H9 (cell line): ENCODE measurements at regions not wholly inside any gene's neighbourhood (a gene's known extent, or its start where the extent isn't known, plus 50 kb on each side); places are given as distances from the start of the nearest gene placed in this dataset.

Source experiments
- DNase-seq: peaks from one replicate; pipeline ENCODE4 v3.0.0-alpha.2; 2017
- H2AFZ ChIP-seq: one replicate; pipeline ENCODE4 v1.6.1; 2013; ENCODE audit warnings: mild to moderate bottlenecking, low read length, control low read depth, moderate library complexity
- H2AK5ac ChIP-seq: 2 replicates; pipeline ENCODE4 v1.6.1; 2013; ENCODE audit warnings: low read length, control low read depth, mixed read lengths; ENCODE audit not compliant: insufficient read length
- H2BK120ac ChIP-seq: one replicate; pipeline ENCODE4 v1.6.1; 2013; ENCODE audit warnings: low read depth, mild to moderate bottlenecking, low read length, control low read depth, inconsistent platforms; ENCODE audit not compliant: poor library complexity, severe bottlenecking
- H2BK12ac ChIP-seq: 2 replicates; pipeline ENCODE4 v1.6.1; 2013; ENCODE audit warnings: low read length, control low read depth, mixed read lengths, low read depth; ENCODE audit not compliant: insufficient read length
- H2BK15ac ChIP-seq: 2 replicates; pipeline ENCODE4 v1.6.1; 2013; ENCODE audit warnings: low read depth, low read length, control low read depth
- H2BK20ac ChIP-seq: one replicate; pipeline ENCODE4 v1.6.1; 2013; ENCODE audit warnings: low read depth, mild to moderate bottlenecking, low read length, control low read depth, inconsistent platforms; ENCODE audit not compliant: poor library complexity, severe bottlenecking
- H2BK5ac ChIP-seq: 2 replicates; pipeline ENCODE4 v1.6.1; 2013; ENCODE audit warnings: low read length, control low read depth, mixed read lengths; ENCODE audit not compliant: insufficient read length
- H3K14ac ChIP-seq: 2 replicates; pipeline ENCODE4 v1.6.1; 2013; ENCODE audit warnings: low read length, control low read depth; ENCODE audit not compliant: insufficient read depth
- H3K18ac ChIP-seq: 2 replicates; pipeline ENCODE4 v1.6.1; 2013; ENCODE audit warnings: low read depth, mild to moderate bottlenecking, mixed read lengths, low read length, control low read depth; ENCODE audit not compliant: insufficient read length
- H3K23ac ChIP-seq: 2 replicates; pipeline ENCODE4 v1.6.1; 2013; ENCODE audit warnings: low read length, control low read depth, mixed read lengths, low read depth; ENCODE audit not compliant: insufficient read length
- H3K23me2 ChIP-seq: 2 replicates; pipeline ENCODE4 v1.6.1; 2013; ENCODE audit warnings: low read depth, mild to moderate bottlenecking, mixed read lengths, low read length, control low read depth; ENCODE audit not compliant: insufficient read length, poor library complexity, severe bottlenecking
- H3K27ac ChIP-seq: 2 replicates; pipeline ENCODE4 v1.5.1; 2013; ENCODE audit warnings: low read length, control low read depth, mixed read lengths, low read depth; ENCODE audit not compliant: insufficient read length
- H3K27me3 ChIP-seq: 2 replicates; pipeline ENCODE4 v1.6.1; 2013; ENCODE audit warnings: low read length, control low read depth, inconsistent platforms; ENCODE audit not compliant: insufficient read depth
- H3K4ac ChIP-seq: 2 replicates; pipeline ENCODE4 v1.6.1; 2013; ENCODE audit warnings: low read depth, mild to moderate bottlenecking, control low read depth, inconsistent platforms, low read length, moderate library complexity
- H3K4me1 ChIP-seq: 2 replicates; pipeline ENCODE4 v1.6.1; 2013; ENCODE audit warnings: low read length, control low read depth, inconsistent platforms; ENCODE audit not compliant: insufficient read depth
- H3K4me2 ChIP-seq: 2 replicates; pipeline ENCODE4 v1.6.1; 2013; ENCODE audit warnings: low read length, control low read depth, mixed read lengths; ENCODE audit not compliant: insufficient read length, insufficient read depth
- H3K56ac ChIP-seq: 2 replicates; pipeline ENCODE4 v1.6.1; 2013; ENCODE audit warnings: low read depth, mild to moderate bottlenecking, mixed read lengths, low read length, control low read depth; ENCODE audit not compliant: insufficient read length
- H3K79me1 ChIP-seq: 2 replicates; pipeline ENCODE4 v1.6.1; 2013; ENCODE audit warnings: low read depth, mild to moderate bottlenecking, moderate library complexity, low read length, control low read depth, inconsistent platforms; ENCODE audit not compliant: insufficient read depth, poor library complexity, severe bottlenecking
- H3K79me2 ChIP-seq: 2 replicates; pipeline ENCODE4 v1.6.1; 2013; ENCODE audit warnings: low read length, control low read depth, inconsistent platforms; ENCODE audit not compliant: insufficient read depth
- H3K9ac ChIP-seq: 2 replicates; pipeline ENCODE4 v1.6.1; 2013; ENCODE audit warnings: low read length, control low read depth, mixed read lengths; ENCODE audit not compliant: insufficient read length; ENCODE audit errors: extremely low read depth
- H3K9me3 ChIP-seq: one replicate; pipeline ENCODE4 v1.6.1; 2013; ENCODE audit warnings: low read depth, low read length, inconsistent platforms; ENCODE audit not compliant: control insufficient read depth
- H3T11ph ChIP-seq: one replicate; pipeline ENCODE4 v1.6.1; 2013; ENCODE audit warnings: mild to moderate bottlenecking, low read length, control low read depth, inconsistent platforms
- H4K20me1 ChIP-seq: one replicate; pipeline ENCODE4 v1.6.1; 2013; ENCODE audit not compliant: control insufficient read depth, insufficient read length, insufficient read depth
- H4K5ac ChIP-seq: 2 replicates; pipeline ENCODE4 v1.6.1; 2013; ENCODE audit warnings: low read depth, mild to moderate bottlenecking, mixed read lengths, low read length, control low read depth; ENCODE audit not compliant: insufficient read length
- H4K8ac ChIP-seq: replicated peaks from 2 replicates; pipeline ENCODE4 v1.6.1; 2013; ENCODE audit warnings: low read length, control low read depth, mixed read lengths, low read depth; ENCODE audit not compliant: insufficient read length
- H4K91ac ChIP-seq: 2 replicates; pipeline ENCODE4 v1.6.1; 2013; ENCODE audit warnings: low read depth, mild to moderate bottlenecking, moderate library complexity, mixed read lengths, low read length, control low read depth; ENCODE audit not compliant: insufficient read length
- H3K27ac Mint-ChIP-seq, 3 experiments: 2 replicates in 2 of 3; 3 replicates in 1 of 3; pipeline ENCODE4 v1.8.0; 2020 to 2021; ENCODE audit warnings: mixed read lengths in 3 of 3, mild to moderate bottlenecking in 1 of 3, moderate library complexity in 1 of 3
- H3K27me3 Mint-ChIP-seq: 2 replicates; pipeline ENCODE4 v1.8.0; 2021; ENCODE audit warnings: low read depth, mild to moderate bottlenecking, moderate library complexity, mixed read lengths
- H3K36me3 Mint-ChIP-seq, 3 experiments: 2 replicates in 2 of 3; 3 replicates in 1 of 3; pipeline ENCODE4 v1.8.0; 2020 to 2021; ENCODE audit warnings: low read depth in 3 of 3, mixed read lengths in 3 of 3; ENCODE audit not compliant: insufficient read depth in 1 of 3
- H3K4me1 Mint-ChIP-seq, 2 experiments: 2 replicates each; pipeline ENCODE4 v1.8.0; 2020; ENCODE audit warnings: mixed read lengths in 2 of 2
- H3K4me3 Mint-ChIP-seq, 2 experiments: 2 replicates in 1 of 2; 3 replicates in 1 of 2; pipeline ENCODE4 v1.8.0; 2020 to 2021; ENCODE audit warnings: mild to moderate bottlenecking in 2 of 2, mixed read lengths in 2 of 2, moderate library complexity in 1 of 2
- H3K9me3 Mint-ChIP-seq, 2 experiments: 2 replicates in 1 of 2; 3 replicates in 1 of 2; pipeline ENCODE4 v1.8.0; 2020; ENCODE audit warnings: mild to moderate bottlenecking in 2 of 2, mixed read lengths in 2 of 2, moderate library complexity in 1 of 2
- WGBS: extraction: QIAGEN DNeasy Blood & Tissue Kit; methylation state at CpG from one replicate; pipeline ENCODE4 v1.1.7; 2013; ENCODE audit warnings: missing lambda C conversion rate, low lambda C conversion rate, mixed read lengths; ENCODE audit not compliant: insufficient read length; ENCODE audit errors: extremely low coverage; 5-methylcytosine and 5-hydroxymethylcytosine counted together
- TF ChIP-seq, protein P1 (sequence below): fragments of 200-600 bp; sonication (generic); conservative IDR thresholded peaks from 3 replicates; pipeline ENCODE4 v1.8.0; 2021; ENCODE audit warnings: antibody characterized with exemption, mild to moderate bottlenecking

DNA sequence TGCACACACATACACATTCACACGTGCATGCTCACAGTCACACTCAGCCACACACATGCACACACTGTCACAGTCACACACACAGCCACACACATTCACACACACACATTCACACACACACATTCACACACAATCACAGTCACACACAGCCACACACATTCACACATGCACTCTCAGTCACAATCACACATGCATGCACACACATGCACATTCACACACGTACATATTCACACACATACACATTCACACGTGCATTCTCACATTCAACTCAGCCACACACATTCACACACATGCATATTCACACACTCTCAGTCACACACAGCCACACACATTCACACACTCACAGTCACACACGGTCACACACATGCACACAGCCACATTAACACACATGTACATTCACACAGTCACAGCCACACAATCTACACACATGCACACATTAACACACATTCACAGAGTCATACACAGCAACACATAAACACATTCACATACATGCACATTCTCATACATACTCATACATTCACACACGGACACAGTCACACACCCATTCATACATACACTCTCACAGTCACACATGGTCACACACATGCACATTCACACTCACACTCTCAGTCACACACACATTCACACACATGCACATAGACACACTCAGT lies 239.8 kb downstream of the EIPR1 start:
- Histone ChIP-seq H2BK120ac (no peak overlapping the region), H3K4me1 (no peaks in the 10 kb centered on the region), H2BK5ac (no peak overlapping the region), H2AK5ac (no peak overlapping the region), H3T11ph (no peak overlapping the region), H4K8ac (no peak overlapping the region), H3K23me2 (no peaks in the 10 kb centered on the region), H3K4ac (no peak overlapping the region), H2BK20ac (no peak overlapping the region), H3K27me3 (no peaks in the 10 kb centered on the region), H3K79me2 (no peaks in the 10 kb centered on the region), H4K5ac (no peak overlapping the region), H2BK15ac (no peak overlapping the region), H3K4me2 (no peak overlapping the region), H4K91ac (no peak overlapping the region), H3K14ac (no peak overlapping the region), H3K9me3 (no peaks in the 10 kb centered on the region), H3K27ac (no peak overlapping the region), H3K18ac (no peak overlapping the region), H3K9ac (no peak overlapping the region), H3K56ac (no peak overlapping the region), H2BK12ac (no peak overlapping the region), H2AFZ (no peak overlapping the region), H4K20me1 (no peaks in the 10 kb centered on the region), H3K23ac (no peak overlapping the region), H3K79me1 (no peaks in the 10 kb centered on the region)
- Mint-ChIP-seq H3K4me3 (no peak overlapping the region), H3K36me3 (peaks cover 2 to 5% (median 2%) of the 10 kb centered on the region in 3 experiments; a peak in 2 of 7 replicates), H3K9me3 (peaks cover 8% of the 10 kb centered on the region in 2 experiments; a peak in 4 of 5 replicates), H3K27ac (no peak overlapping the region), H3K27me3 (no peaks in the 10 kb centered on the region; the same call in 1 of the 2 replicates), H3K4me1 (0 out of 4 replicates have a peak, but pooled peaks cover 0 to 2% of the 10 kb centered on the region in 2 experiments)
- 100% methylated on average over 1 of the region's 5 CpGs for WGBS
- TF ChIP-seq, protein P1, sequence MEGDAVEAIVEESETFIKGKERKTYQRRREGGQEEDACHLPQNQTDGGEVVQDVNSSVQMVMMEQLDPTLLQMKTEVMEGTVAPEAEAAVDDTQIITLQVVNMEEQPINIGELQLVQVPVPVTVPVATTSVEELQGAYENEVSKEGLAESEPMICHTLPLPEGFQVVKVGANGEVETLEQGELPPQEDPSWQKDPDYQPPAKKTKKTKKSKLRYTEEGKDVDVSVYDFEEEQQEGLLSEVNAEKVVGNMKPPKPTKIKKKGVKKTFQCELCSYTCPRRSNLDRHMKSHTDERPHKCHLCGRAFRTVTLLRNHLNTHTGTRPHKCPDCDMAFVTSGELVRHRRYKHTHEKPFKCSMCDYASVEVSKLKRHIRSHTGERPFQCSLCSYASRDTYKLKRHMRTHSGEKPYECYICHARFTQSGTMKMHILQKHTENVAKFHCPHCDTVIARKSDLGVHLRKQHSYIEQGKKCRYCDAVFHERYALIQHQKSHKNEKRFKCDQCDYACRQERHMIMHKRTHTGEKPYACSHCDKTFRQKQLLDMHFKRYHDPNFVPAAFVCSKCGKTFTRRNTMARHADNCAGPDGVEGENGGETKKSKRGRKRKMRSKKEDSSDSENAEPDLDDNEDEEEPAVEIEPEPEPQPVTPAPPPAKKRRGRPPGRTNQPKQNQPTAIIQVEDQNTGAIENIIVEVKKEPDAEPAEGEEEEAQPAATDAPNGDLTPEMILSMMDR = no peak
- DNase-seq = no peak
